Vagina (tissue), 2 donors: ENCODE measurements at regions not wholly inside any gene's neighbourhood (a gene's known extent, or its start where the extent isn't known, plus 50 kb on each side); places are given as distances from the start of the nearest gene placed in this dataset.

Experiments
- DNase-seq, 2 donors: peaks; one replicate each; pipeline ENCODE4 v3.0.0-alpha.2; 2017; ENCODE audit errors: extremely low spot score in 2 of 2
- H3K27ac ChIP-seq: fragments of 200-600 bp; sonication (generic); one replicate; pipeline ENCODE4 v1.5.1; 2019
- H3K27me3 ChIP-seq: fragments of 200-600 bp; sonication (generic); one replicate; pipeline ENCODE4 v1.5.1; 2019
- H3K36me3 ChIP-seq, 2 donors: fragments of 200-600 bp; sonication (generic); one replicate each; pipeline ENCODE4 v1.5.1; 2017 to 2019
- H3K4me1 ChIP-seq: fragments of 200-600 bp; sonication (generic); one replicate; pipeline ENCODE4 v1.5.1; 2019
- H3K4me3 ChIP-seq, 2 donors: fragments of 200-600 bp; sonication (generic); 1 replicate in 1 of 2; 2 replicates in 1 of 2; pipeline ENCODE4 v1.5.1; 2016 to 2019
- H3K9me3 ChIP-seq: fragments of 200-600 bp; sonication (generic); one replicate; pipeline ENCODE4 v1.5.1; 2019
- CTCF ChIP-seq, 3 experiments: fragments of 450-650 bp in 2 of 3; fragments of 200-600 bp in 1 of 3; sonication (generic) in 1 of 3; IDR thresholded peaks; one replicate each; pipeline ENCODE4 v1.5.1; 2017 to 2019; ENCODE audit warnings: antibody characterized with exemption in 3 of 3, mild to moderate bottlenecking in 2 of 3, moderate library complexity in 2 of 3
- POLR2A ChIP-seq, 2 donors: fragments of 450-650 bp; IDR thresholded peaks; one replicate each; pipeline ENCODE4 v1.6.1; 2017; ENCODE audit warnings: antibody characterized with exemption in 2 of 2, mild to moderate bottlenecking in 2 of 2, moderate library complexity in 2 of 2
- POLR2AphosphoS5 ChIP-seq, 2 donors: sonication (generic); formaldehyde crosslinking; IDR thresholded peaks; one replicate each; pipeline ENCODE4 v1.9.0; 2017; ENCODE audit warnings: antibody characterized with exemption in 2 of 2, mild to moderate bottlenecking in 2 of 2, low read depth in 1 of 2; ENCODE audit not compliant: insufficient read depth in 1 of 2
- intact Hi-C: fragments of 100-400 bp; cut with DNase I; formaldehyde crosslinking; loops from one replicate; pipeline ENCODE4 v1.15.1; 2023

- H3K27ac ChIP-seq, result no peak overlapping the region
- no peaks in the 10 kb centered on the region for H3K27me3 ChIP-seq
- intact Hi-C loops, result no loop called here
- DNase-seq, result no peak
- no peaks in the 10 kb centered on the region for H3K9me3 ChIP-seq
- no peak overlapping the region for H3K4me3 ChIP-seq
- TF ChIP-seq CTCF (IDR thresholded peaks at IDR 0.05), result no peak
- TF ChIP-seq POLR2A (IDR thresholded peaks at IDR 0.05), result no peak
- TF ChIP-seq POLR2AphosphoS5 (IDR thresholded peaks at IDR 0.05; ENCODE audit: insufficient read depth in 1 of 2, low read depth in 1 of 2), result no peak
- H3K4me1 ChIP-seq, result no peaks in the 10 kb centered on the region
- H3K36me3 ChIP-seq, result no peaks in the 10 kb centered on the region
Measured at GRCh38 chr5:63323926-63324325, 638.3 kb downstream of the HTR1A start.

- no peaks in the 10 kb centered on the region for H3K4me1 ChIP-seq
- no peaks in the 10 kb centered on the region for H3K36me3 ChIP-seq
- no peak for DNase-seq
- intact Hi-C loops, result no loop called here
- H3K27ac ChIP-seq, result no peak overlapping the region
- no peaks in the 10 kb centered on the region for H3K9me3 ChIP-seq
- TF ChIP-seq CTCF (IDR thresholded peaks at IDR 0.05), result no peak
- TF ChIP-seq POLR2A (IDR thresholded peaks at IDR 0.05), result no peak
- TF ChIP-seq POLR2AphosphoS5 (IDR thresholded peaks at IDR 0.05; ENCODE audit: insufficient read depth in 1 of 2, low read depth in 1 of 2), result no peak
- no peak overlapping the region for H3K4me3 ChIP-seq
- H3K27me3 ChIP-seq, result no peaks in the 10 kb centered on the region
Measured at GRCh38 chr5:63314551-63314950, 647.7 kb downstream of the HTR1A start.

GRCh38 chr5:63310644-63311043, 651.6 kb downstream of the HTR1A start:
- no peak for TF ChIP-seq POLR2A (IDR thresholded peaks at IDR 0.05)
- Histone ChIP-seq H3K4me1 (no peaks in the 10 kb centered on the region), H3K27me3 (no peaks in the 10 kb centered on the region), H3K27ac (no peak overlapping the region), H3K4me3 (no peak overlapping the region), H3K36me3 (no peaks in the 10 kb centered on the region), H3K9me3 (no peaks in the 10 kb centered on the region)
- DNase-seq, result no peak
- intact Hi-C loops, result no loop called here

- Histone ChIP-seq H3K4me1 (no peaks in the 10 kb centered on the region), H3K4me3 (no peak overlapping the region), H3K9me3 (no peaks in the 10 kb centered on the region), H3K27ac (no peak overlapping the region), H3K36me3 (no peaks in the 10 kb centered on the region), H3K27me3 (no peaks in the 10 kb centered on the region)
- intact Hi-C loops, result no loop called here
- DNase-seq, result no peak
- TF ChIP-seq POLR2A (IDR thresholded peaks at IDR 0.05) (no peak), CTCF (IDR thresholded peaks at IDR 0.05) (no peak), POLR2AphosphoS5 (IDR thresholded peaks at IDR 0.05; ENCODE audit: insufficient read depth in 1 of 2, low read depth in 1 of 2) (no peak)
Measured at GRCh38 chr5:63306909-63307308, 655.3 kb downstream of the HTR1A start.

GRCh38 chr5:63293317-63293716, 668.9 kb downstream of the HTR1A start:
- DNase-seq, result no peak
- Histone ChIP-seq H3K27me3 (no peaks in the 10 kb centered on the region), H3K4me3 (no peak overlapping the region), H3K27ac (no peak overlapping the region), H3K4me1 (no peaks in the 10 kb centered on the region), H3K36me3 (no peaks in the 10 kb centered on the region), H3K9me3 (no peaks in the 10 kb centered on the region)
- intact Hi-C loops, result no loop called here
- TF ChIP-seq POLR2A (IDR thresholded peaks at IDR 0.05) (no peak), CTCF (IDR thresholded peaks at IDR 0.05) (no peak)

- DNase-seq, result no peak
- TF ChIP-seq POLR2A (IDR thresholded peaks at IDR 0.05) (no peak), POLR2AphosphoS5 (IDR thresholded peaks at IDR 0.05; ENCODE audit: insufficient read depth in 1 of 2, low read depth in 1 of 2) (no peak), CTCF (IDR thresholded peaks at IDR 0.05) (no peak)
- H3K4me3 ChIP-seq, result no peak overlapping the region
- no peaks in the 10 kb centered on the region for H3K27me3 ChIP-seq
- intact Hi-C loops, result no loop called here
- no peaks in the 10 kb centered on the region for H3K9me3 ChIP-seq
- H3K27ac ChIP-seq, result no peak overlapping the region
- H3K4me1 ChIP-seq, result no peaks in the 10 kb centered on the region
- H3K36me3 ChIP-seq, result no peaks in the 10 kb centered on the region
Measured at GRCh38 chr5:63286724-63287123, 675.5 kb downstream of the HTR1A start.
